K562 (cell line): ENCODE measurements at regions not wholly inside any gene's neighbourhood (a gene's known extent, or its start where the extent isn't known, plus 50 kb on each side); places are given as distances from the start of the nearest gene placed in this dataset.

Source experiments
- ATAC-seq: fragments of 200-7000 bp; cut with Tn5 transposase; 3 replicates; pipeline ENCODE4 v1.9.1; 2020; ENCODE audit warnings: moderate library complexity
- BruUV-seq: library from RNA; stranded (reverse); fragments of 400-500 nt; replicated peaks from 2 replicates; lab custom pipeline; 2021; lab: Mats Ljungman, UMichigan
- CTCF ChIA-PET: fragments of 300-600 bp; formaldehyde crosslinking; extraction: SDS; loops from one replicate; lab custom pipeline; 2021; ENCODE audit warnings: low intra/inter-chr PET ratio; lab: Yijun Ruan, JAX
- POLR2A ChIA-PET: fragments of 300-600, 350-650 bp; sonication (Branson Sonifier 250); formaldehyde crosslinking; extraction: SDS; loops from one replicate; lab custom pipeline; 2021; ENCODE audit warnings: antibody characterized with exemption, inconsistent platforms; lab: Yijun Ruan, JAX
- DNase-seq, 4 experiments: peaks; one replicate each; pipeline versions ENCODE4 v3.0.0 to v3.0.0-alpha.2; 2011 to 2018; ENCODE audit warnings: low spot score in 3 of 4, mixed read lengths in 3 of 4; ENCODE audit errors: extremely low read depth in 1 of 4
- FAIRE-seq: peaks from 2 replicates; lab custom pipeline; 2011; peaks lifted over from hg19 to GRCh38; lab: Jason Lieb, UNC
- H2AFZ ChIP-seq: 2 replicates; pipeline ENCODE4 v1.6.0; 2011; ENCODE audit warnings: low read depth, low read length, control low read depth, inconsistent platforms
- H3K27ac ChIP-seq: fragments of 200-600 bp; 3 replicates; pipeline ENCODE4 v1.8.0; 2011; ENCODE audit warnings: low read depth, mild to moderate bottlenecking, control low read depth, inconsistent platforms, low read length, moderate library complexity, mixed read lengths; ENCODE audit errors: extremely low read depth
- H3K27me3 ChIP-seq, 2 experiments: fragments of 300-600 bp in 1 of 2; 2 replicates in 1 of 2; 3 replicates in 1 of 2; pipeline versions ENCODE4 v1.6.0 to v1.8.0; 2011; ENCODE audit warnings: inconsistent platforms in 2 of 2, low read length in 2 of 2, mild to moderate bottlenecking in 1 of 2, mixed read lengths in 1 of 2, moderate library complexity in 1 of 2; ENCODE audit not compliant: control insufficient read depth in 2 of 2, insufficient read depth in 2 of 2
- H3K36me3 ChIP-seq: fragments of 300-600 bp; 3 replicates; pipeline ENCODE4 v1.8.0; 2011; ENCODE audit warnings: mild to moderate bottlenecking, low read length, inconsistent platforms; ENCODE audit not compliant: control insufficient read depth, insufficient read depth
- H3K4me1 ChIP-seq, 2 experiments: fragments of 200-600 bp in 1 of 2; replicated peaks in 1 of 2; 2 replicates in 1 of 2; 3 replicates in 1 of 2; pipeline versions ENCODE4 v1.5.1 to v1.8.0; 2011; ENCODE audit warnings: inconsistent platforms in 2 of 2, low read length in 2 of 2, mild to moderate bottlenecking in 1 of 2, mixed read lengths in 1 of 2, moderate library complexity in 1 of 2; ENCODE audit not compliant: control insufficient read depth in 2 of 2, insufficient read depth in 2 of 2
- H3K4me2 ChIP-seq: 2 replicates; pipeline ENCODE4 v1.6.1; 2011; ENCODE audit warnings: low read length, control low read depth, inconsistent platforms, mixed read lengths; ENCODE audit not compliant: insufficient read depth
- H3K4me3 ChIP-seq: fragments of 200-600 bp; sonication (generic), shearing (Covaris generic); 2 replicates; pipeline ENCODE4 v1.5.1; 2016; ENCODE audit warnings: control low read depth, inconsistent platforms
- H3K79me2 ChIP-seq: fragments of 200-600 bp; 3 replicates; pipeline ENCODE4 v1.8.0; 2011; ENCODE audit warnings: low read length, inconsistent platforms; ENCODE audit not compliant: control insufficient read depth, insufficient read depth
- H3K9ac ChIP-seq, 2 experiments: 2 replicates each; pipeline versions ENCODE4 v1.6.0 to v1.6.1; 2011; ENCODE audit warnings: low read depth in 2 of 2, low read length in 2 of 2, control low read depth in 1 of 2, inconsistent platforms in 1 of 2, mild to moderate bottlenecking in 1 of 2, mixed read lengths in 1 of 2; ENCODE audit not compliant: insufficient read depth in 1 of 2
- H3K9me1 ChIP-seq: one replicate; pipeline ENCODE4 v1.6.0; 2011; ENCODE audit warnings: inconsistent platforms, mild to moderate bottlenecking, low read length, moderate library complexity; ENCODE audit not compliant: control insufficient read depth, insufficient read depth
- H3K9me3 ChIP-seq: replicated peaks from 2 replicates; pipeline ENCODE4 v1.5.1; 2011; ENCODE audit warnings: low read depth, low read length, inconsistent platforms; ENCODE audit not compliant: control insufficient read depth, insufficient read depth
- H4K20me1 ChIP-seq: replicated peaks from 2 replicates; pipeline ENCODE4 v1.6.1; 2011; ENCODE audit warnings: low read length, inconsistent platforms, mixed read lengths; ENCODE audit not compliant: control insufficient read depth, insufficient read depth
- CEBPB ChIP-seq: fragments of 450-650 bp; IDR thresholded peaks from 2 replicates; pipeline ENCODE4 v1.6.1; 2016; ENCODE audit warnings: missing genetic modification characterization, missing compliant biosample characterization
- ETV1 ChIP-seq: fragments of 450-650 bp; conservative IDR thresholded peaks from 2 replicates; pipeline ENCODE4 v1.6.1; 2016; ENCODE audit warnings: missing genetic modification characterization, control low read depth, low read depth, missing compliant biosample characterization
- FUS ChIP-seq: fragments of 200-400 bp; formaldehyde crosslinking; optimal IDR thresholded peaks from 2 replicates; pipeline ENCODE3; 2017; ENCODE audit warnings: low read depth, low read length
- KDM5B ChIP-seq: fragments of 200-600 bp; sonication (generic); IDR thresholded peaks from 2 replicates; pipeline ENCODE4 v1.6.1; 2012; ENCODE audit warnings: low read depth, mild to moderate bottlenecking, moderate library complexity, low read length, control low read depth, inconsistent platforms; ENCODE audit not compliant: insufficient replicate concordance
- RBM25 ChIP-seq: fragments of 200-400 bp; formaldehyde crosslinking; IDR thresholded peaks from 2 replicates; pipeline ENCODE4 v1.6.1; 2018; ENCODE audit warnings: low read length, low read depth, moderate library complexity; ENCODE audit not compliant: severe bottlenecking
- SMARCA4 ChIP-seq: fragments of 450-650 bp; IDR thresholded peaks from 2 replicates; pipeline ENCODE4 v1.6.1; 2016
- SPI1 ChIP-seq: IDR thresholded peaks from 2 replicates; pipeline ENCODE4 v1.6.1; 2011; ENCODE audit warnings: low read depth, low read length, control low read depth, borderline replicate concordance
- THRAP3 ChIP-seq: fragments of 450-650 bp; IDR thresholded peaks from 2 replicates; pipeline ENCODE4 v1.6.1; 2016; ENCODE audit warnings: mild to moderate bottlenecking, inconsistent platforms, borderline replicate concordance
- TRIM24 ChIP-seq, 2 experiments: fragments of 450-650 bp; IDR thresholded peaks; 2 replicates each; pipeline ENCODE4 v1.6.1; 2016
- ZNF165 ChIP-seq: fragments of 250-450 bp; sonication (Bioruptor Pico); IDR thresholded peaks from 2 replicates; pipeline ENCODE4 v1.4.0; 2020; ENCODE audit warnings: borderline replicate concordance
- ZNF311 ChIP-seq: fragments of 250-450 bp; sonication (Bioruptor Pico); IDR thresholded peaks from 2 replicates; pipeline ENCODE4 v1.4.0; 2020; ENCODE audit warnings: mild to moderate bottlenecking, moderate library complexity
- ZNF668 ChIP-seq: fragments of 250-450 bp; sonication (Bioruptor Pico); IDR thresholded peaks from 2 replicates; pipeline ENCODE4 v1.8.0; 2022; ENCODE audit warnings: mild to moderate bottlenecking, inconsistent platforms
- ZNF764 ChIP-seq: fragments of 250-450 bp; sonication (Bioruptor Pico); IDR thresholded peaks from 2 replicates; pipeline ENCODE4 v1.4.0; 2020; ENCODE audit warnings: low read depth, mild to moderate bottlenecking, moderate library complexity
- WGBS: fragments of 100-300 bp; shearing (Covaris generic); methylation state at CpG from one replicate; pipeline ENCODE4 v1.1.6; 2016; ENCODE audit warnings: low coverage, mixed read lengths; ENCODE audit not compliant: insufficient coverage; ENCODE audit errors: missing lambda C conversion rate; 5-methylcytosine and 5-hydroxymethylcytosine counted together
- in situ Hi-C: fragments of 300-500 bp; cut with MboI; formaldehyde crosslinking; loops from 4 replicates; pipeline ENCODE4 v1.15.0; 2018; ENCODE audit warnings: inconsistent platforms, mixed read lengths
- intact Hi-C: fragments of 100-400 bp; cut with micrococcal nuclease; formaldehyde crosslinking; loops from 2 replicates; pipeline ENCODE4 v1.14.2; 2022

DNA sequence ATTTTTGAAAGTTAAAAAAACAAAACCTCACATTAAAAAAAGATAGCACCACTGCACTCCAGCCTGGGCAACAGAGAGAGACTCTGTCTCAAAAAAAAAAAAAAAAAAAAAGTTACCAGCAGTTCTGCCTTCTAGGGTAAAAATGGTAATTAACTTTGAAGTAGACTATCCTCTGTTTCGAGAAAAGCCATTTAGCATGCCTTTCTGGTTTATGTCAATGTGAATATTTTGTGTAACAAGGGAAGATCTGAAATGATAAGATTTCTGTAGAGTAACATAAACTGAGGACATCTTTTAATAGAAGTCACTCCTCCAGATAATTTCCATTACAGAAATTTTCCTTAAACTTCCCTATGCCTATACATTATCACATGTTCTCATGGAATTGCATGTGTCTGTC, 203.2 kb upstream of the GAP43 start:
- ATAC-seq: no peak

DNA sequence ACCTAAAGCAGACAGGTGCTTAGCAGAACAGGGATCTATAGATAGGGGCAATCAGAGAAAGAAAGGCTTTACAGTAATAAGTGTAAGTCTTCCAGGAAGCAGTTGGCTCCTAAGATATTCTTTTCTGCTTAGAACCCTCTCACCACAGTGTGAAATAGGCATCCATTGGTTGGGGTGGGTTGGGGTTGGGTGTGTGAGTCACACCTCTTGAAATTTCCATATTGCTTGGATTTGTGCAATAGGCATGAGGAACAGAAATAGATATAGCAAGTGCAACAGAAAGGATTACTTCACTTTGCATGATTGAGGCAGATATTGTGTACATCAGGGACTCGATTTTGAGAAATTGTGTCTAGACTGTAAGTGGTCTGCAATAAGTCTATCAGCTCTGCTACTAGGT, 200.1 kb upstream of the GAP43 start:
- BruUV-seq: no TSS peak
- no peak overlapping the region for H3K27ac ChIP-seq
- FAIRE-seq: no peak
- no peaks in the 10 kb centered on the region for H3K9me1 ChIP-seq
- ATAC-seq: no peak
- in situ Hi-C loops (no loop called here), intact Hi-C loops (no loop called here)
- H3K79me2 ChIP-seq: no peaks in the 10 kb centered on the region
- H2AFZ ChIP-seq: no peak overlapping the region
- TF ChIP-seq THRAP3: no peak
- no peak for TF ChIP-seq RBM25
- TF ChIP-seq ZNF165 (CRISPR knock-in tag): no peak
- TF ChIP-seq SPI1: no peak
- no peak for TF ChIP-seq SMARCA4
- TF ChIP-seq KDM5B: no peak
- no peak for TF ChIP-seq TRIM24 (IDR thresholded peaks at IDR 0.05)
- no peak for TF ChIP-seq ZNF311 (CRISPR knock-in tag)
- no peak for TF ChIP-seq FUS
- TF ChIP-seq ZNF764: no peak
- H3K4me3 ChIP-seq: no peak overlapping the region
- no peaks in the 10 kb centered on the region for H3K9me3 ChIP-seq
- H3K36me3 ChIP-seq: no peaks in the 10 kb centered on the region
- H3K4me1 ChIP-seq: no peaks in the 10 kb centered on the region
- H4K20me1 ChIP-seq: no peaks in the 10 kb centered on the region
- no peaks in the 10 kb centered on the region for H3K27me3 ChIP-seq
- H3K4me2 ChIP-seq: no peak overlapping the region
- ChIA-PET CTCF (no interaction called here), POLR2A (no interaction called here)
- DNase-seq: no peak
- WGBS: 0% methylated on average over 1 of the region's 1 CpG
- no peak overlapping the region for H3K9ac ChIP-seq

More for the DNA sequence above, 203.2 kb upstream of the GAP43 start:
- POLR2A ChIA-PET: no interaction called here
- no peaks in the 10 kb centered on the region for H3K79me2 ChIP-seq
- CTCF ChIA-PET: no interaction called here
- intact Hi-C loops (no loop called here), in situ Hi-C loops (no loop called here)
- no peak overlapping the region for H2AFZ ChIP-seq
- no peaks in the 10 kb centered on the region for H3K9me1 ChIP-seq
- H3K4me2 ChIP-seq: no peak overlapping the region
- no peak overlapping the region for H3K9ac ChIP-seq
- no peaks in the 10 kb centered on the region for H3K4me1 ChIP-seq
- FAIRE-seq (no peak), DNase-seq (no peak)
- no peaks in the 10 kb centered on the region for H3K9me3 ChIP-seq
- no peaks in the 10 kb centered on the region for H4K20me1 ChIP-seq
- H3K27me3 ChIP-seq: no peaks in the 10 kb centered on the region
- H3K36me3 ChIP-seq: no peaks in the 10 kb centered on the region
- no peak for TF ChIP-seq ETV1
- TF ChIP-seq ZNF668 (CRISPR knock-in tag): no peak
- no peak for TF ChIP-seq CEBPB (tag)
- 0% methylated on average over 1 of the region's 1 CpG for WGBS
- no peak overlapping the region for H3K27ac ChIP-seq
- BruUV-seq: no TSS peak
- H3K4me3 ChIP-seq: no peak overlapping the region
